Mucosa of rectum (tissue), 2 donors: ENCODE measurements at regions not wholly inside any gene's neighbourhood (a gene's known extent, or its start where the extent isn't known, plus 50 kb on each side); places are given as distances from the start of the nearest gene placed in this dataset.

ENCODE experiments used
- H3K27ac ChIP-seq, 2 donors: one replicate each; pipeline ENCODE4 v1.7.0; 2013; ENCODE audit warnings: inconsistent platforms in 2 of 2, low read depth in 2 of 2, low read length in 2 of 2
- H3K27me3 ChIP-seq, 2 donors: one replicate each; pipeline ENCODE4 v1.7.0; 2013; ENCODE audit warnings: low read length in 2 of 2; ENCODE audit not compliant: control insufficient read depth in 2 of 2, insufficient read depth in 2 of 2
- H3K36me3 ChIP-seq, 2 donors: one replicate each; pipeline ENCODE4 v1.7.0; 2013; ENCODE audit warnings: low read length in 2 of 2; ENCODE audit not compliant: control insufficient read depth in 2 of 2, insufficient read depth in 2 of 2
- H3K4me1 ChIP-seq, 2 donors: one replicate each; pipeline ENCODE4 v1.7.0; 2013; ENCODE audit warnings: low read length in 2 of 2, mild to moderate bottlenecking in 1 of 2; ENCODE audit not compliant: control insufficient read depth in 2 of 2, insufficient read depth in 2 of 2
- H3K4me3 ChIP-seq, 2 donors: one replicate each; pipeline ENCODE4 v1.7.0; 2013; ENCODE audit warnings: low read length in 2 of 2
- H3K9ac ChIP-seq, 2 donors: one replicate each; pipeline ENCODE4 v1.7.0; 2013; ENCODE audit warnings: low read length in 2 of 2, low read depth in 1 of 2, mild to moderate bottlenecking in 1 of 2
- H3K9me3 ChIP-seq, 2 donors: one replicate each; pipeline ENCODE4 v1.7.0; 2013; ENCODE audit warnings: low read length in 2 of 2; ENCODE audit not compliant: control insufficient read depth in 2 of 2
- donor health status: healthy.
- donor health status: Normal muscosa, but diverticular disease.

DNA sequence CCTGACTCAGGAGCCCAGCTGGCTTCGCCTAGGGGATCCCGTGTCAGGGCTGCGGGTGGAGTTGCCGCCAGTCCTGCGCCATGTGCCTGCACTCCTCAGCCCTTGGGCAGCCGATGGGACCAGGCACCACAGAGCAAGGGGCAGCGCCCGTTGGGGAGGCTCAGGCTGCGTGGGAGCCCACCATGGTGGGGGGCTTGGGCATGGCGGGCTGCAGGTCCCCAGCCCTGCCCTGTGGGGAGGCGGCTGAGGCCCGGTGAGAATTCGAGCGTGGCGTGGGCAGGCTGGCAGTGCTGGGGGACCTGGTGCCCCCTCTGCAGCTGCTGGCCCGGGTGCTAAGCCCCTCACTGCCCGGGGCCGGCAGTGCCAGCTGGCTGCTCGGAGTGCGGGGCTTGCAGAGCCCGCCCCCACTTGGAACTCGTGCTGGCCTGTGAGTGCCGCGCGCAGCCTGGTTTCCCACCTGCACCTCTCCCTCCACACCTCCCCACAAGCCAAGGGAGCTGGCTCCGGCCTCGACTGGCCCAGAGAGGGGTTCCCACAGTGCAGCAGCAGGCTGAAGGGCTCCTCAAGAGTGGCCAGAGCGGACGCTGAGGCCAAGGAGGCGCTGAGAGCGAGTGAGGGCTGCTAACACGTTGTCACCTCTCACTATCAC lies 135.1 kb upstream of the SEL1L start:
- Histone ChIP-seq H3K27me3 (no peaks in the 10 kb centered on the region), H3K9ac (no peak overlapping the region), H3K4me1 (no peaks in the 10 kb centered on the region), H3K9me3 (no peaks in the 10 kb centered on the region), H3K36me3 (no peaks in the 10 kb centered on the region), H3K4me3 (no peak overlapping the region), H3K27ac (no peak overlapping the region)

DNA sequence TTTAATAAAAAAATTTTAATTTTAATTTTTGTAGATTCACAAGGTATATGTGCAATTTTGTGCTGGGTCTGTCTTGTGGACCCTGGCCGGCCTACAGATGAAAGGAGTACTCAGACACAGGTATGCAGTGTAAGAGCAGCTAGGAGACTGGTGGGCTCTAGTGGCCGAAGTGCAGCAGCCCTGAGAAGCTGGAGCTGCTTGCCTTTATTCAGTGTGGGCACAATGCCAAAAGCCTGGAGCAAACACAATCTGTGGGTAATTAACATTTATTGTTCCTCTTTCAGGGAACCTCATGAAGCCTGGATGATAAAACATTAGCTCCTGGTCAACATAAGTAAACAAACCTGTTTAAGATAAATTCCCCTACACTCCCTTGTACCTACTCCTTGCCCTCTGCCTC lies 135.7 kb upstream of the SEL1L start:
- Histone ChIP-seq H3K27me3 (no peaks in the 10 kb centered on the region), H3K27ac (no peak overlapping the region)

DNA sequence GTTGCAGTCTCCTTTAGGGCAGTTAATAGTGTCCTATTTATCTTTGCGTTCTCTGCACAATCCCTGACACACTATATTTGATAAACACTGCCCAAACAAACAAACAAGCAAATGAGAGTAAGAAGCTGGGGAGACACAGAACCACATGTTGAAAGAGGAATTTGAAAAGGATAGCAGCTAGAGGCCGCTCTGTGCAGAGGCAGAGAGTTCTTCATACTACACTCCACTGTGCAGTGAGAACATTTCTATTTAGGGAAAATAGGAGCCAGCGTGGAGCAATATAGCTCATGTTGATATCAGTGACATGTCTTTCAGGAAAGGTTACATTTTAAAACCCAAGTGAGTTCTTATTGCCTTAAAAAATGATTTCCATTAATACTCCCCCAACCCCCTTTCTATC lies 140.3 kb upstream of the SEL1L start:
- Histone ChIP-seq H3K9ac (no peak overlapping the region), H3K9me3 (no peaks in the 10 kb centered on the region), H3K4me3 (no peak overlapping the region), H3K36me3 (no peaks in the 10 kb centered on the region), H3K27ac (no peak overlapping the region), H3K4me1 (no peaks in the 10 kb centered on the region), H3K27me3 (no peaks in the 10 kb centered on the region)

More for the DNA sequence above, 135.7 kb upstream of the SEL1L start:
- Histone ChIP-seq H3K4me3 (no peak overlapping the region), H3K9ac (no peak overlapping the region), H3K9me3 (no peaks in the 10 kb centered on the region), H3K36me3 (no peaks in the 10 kb centered on the region), H3K4me1 (no peaks in the 10 kb centered on the region)

DNA sequence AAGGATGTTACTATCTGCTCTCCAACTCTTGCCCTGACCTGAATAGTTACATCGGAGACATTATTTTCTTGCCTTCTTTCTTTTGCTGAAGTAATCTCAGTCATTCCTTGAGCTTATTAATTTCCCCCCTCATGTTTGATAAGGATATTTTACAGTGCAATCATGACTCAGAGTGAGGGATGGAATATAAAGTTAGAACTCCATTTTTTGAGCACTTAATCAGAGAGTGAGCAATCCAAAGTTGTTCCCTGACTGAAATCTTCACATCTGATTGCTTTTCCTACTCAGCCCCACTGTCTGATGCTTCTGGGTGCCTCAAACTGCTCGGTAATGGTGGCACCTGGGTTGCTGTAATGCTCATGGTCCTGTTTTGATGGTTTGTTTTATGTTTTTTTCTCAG lies 142.7 kb upstream of the SEL1L start:
- peaks cover 0 to 3% of the 10 kb centered on the region in 2 donors for H3K9me3 ChIP-seq
- no peak overlapping the region for H3K27ac ChIP-seq
- no peak overlapping the region for H3K4me3 ChIP-seq
- no peaks in the 10 kb centered on the region for H3K27me3 ChIP-seq
- no peak overlapping the region for H3K9ac ChIP-seq
- H3K36me3 ChIP-seq: no peaks in the 10 kb centered on the region
- H3K4me1 ChIP-seq: no peaks in the 10 kb centered on the region

DNA sequence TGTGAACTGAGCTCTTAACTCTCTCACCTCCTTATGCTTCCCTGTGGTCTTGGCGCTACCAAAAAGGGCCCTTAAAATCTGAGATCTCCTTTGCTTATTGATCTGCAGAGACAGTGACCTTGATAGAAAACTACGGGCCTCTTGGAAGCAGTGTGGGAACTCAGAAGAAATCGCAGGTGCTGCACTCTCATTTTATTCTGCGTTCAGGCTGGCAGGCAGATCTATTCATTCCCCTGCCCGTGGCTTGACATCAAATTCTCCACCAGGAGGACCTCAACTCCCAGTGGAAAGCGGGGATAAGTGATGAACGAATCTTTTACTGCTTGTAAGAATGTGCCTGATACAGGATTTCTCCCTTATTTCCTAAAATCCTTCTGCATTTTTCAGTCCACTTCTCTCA lies 143.2 kb upstream of the SEL1L start:
- no peak overlapping the region for H3K4me3 ChIP-seq
- H3K9me3 ChIP-seq: peaks cover 0 to 3% of the 10 kb centered on the region in 2 donors
- H3K27me3 ChIP-seq: no peaks in the 10 kb centered on the region
- H3K27ac ChIP-seq: no peak overlapping the region
- no peaks in the 10 kb centered on the region for H3K4me1 ChIP-seq
- no peaks in the 10 kb centered on the region for H3K36me3 ChIP-seq
- H3K9ac ChIP-seq: no peak overlapping the region

DNA sequence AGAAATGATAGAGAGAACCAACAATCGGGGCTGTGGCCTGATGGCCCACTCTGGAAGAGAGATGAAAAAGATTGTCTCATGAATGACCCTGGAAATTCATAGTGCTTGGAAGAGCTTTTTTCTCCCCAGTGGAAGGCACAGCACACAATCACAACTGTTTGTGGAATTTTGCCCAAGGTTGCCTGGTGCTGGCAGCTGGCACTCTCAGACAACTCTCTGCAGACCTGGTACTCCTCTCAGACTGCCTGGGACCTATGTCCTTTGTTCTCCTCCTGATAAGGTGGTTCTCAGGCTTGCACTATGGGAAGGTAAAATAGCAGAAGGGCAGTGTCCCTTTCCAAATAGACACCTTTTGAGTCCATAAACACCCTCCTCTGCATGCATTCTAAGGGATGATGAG lies 144.1 kb upstream of the SEL1L start:
- no peaks in the 10 kb centered on the region for H3K27me3 ChIP-seq
- H3K27ac ChIP-seq: no peak overlapping the region
- H3K9me3 ChIP-seq: peaks cover 0 to 3% of the 10 kb centered on the region in 2 donors
- H3K4me1 ChIP-seq: no peaks in the 10 kb centered on the region
- H3K9ac ChIP-seq: no peak overlapping the region
- no peak overlapping the region for H3K4me3 ChIP-seq
- H3K36me3 ChIP-seq: no peaks in the 10 kb centered on the region

DNA sequence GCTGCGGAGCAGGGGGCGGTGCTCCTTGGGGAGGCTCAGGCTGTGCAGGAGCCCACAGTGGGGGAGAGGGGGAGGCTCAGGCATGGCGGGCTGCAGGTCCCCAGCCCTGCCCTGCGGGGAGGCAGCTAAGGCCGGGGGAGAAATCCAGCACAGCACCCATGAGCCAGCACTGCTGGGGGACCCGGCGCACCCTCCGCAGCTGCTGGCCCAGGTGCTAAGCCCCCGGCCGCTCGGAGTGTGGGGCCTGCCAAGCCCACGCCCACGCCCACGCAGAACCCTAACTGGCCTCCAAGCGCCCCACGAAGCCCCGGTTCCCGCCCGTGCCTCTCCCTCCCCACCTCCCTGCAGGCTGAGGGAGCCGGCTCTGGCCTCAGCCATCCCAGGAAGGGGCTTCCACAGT lies 145.6 kb upstream of the SEL1L start:
- H3K27me3 ChIP-seq: no peaks in the 10 kb centered on the region
- no peak overlapping the region for H3K4me3 ChIP-seq
- H3K9me3 ChIP-seq: peaks cover 0 to 3% of the 10 kb centered on the region in 2 donors
- no peak overlapping the region for H3K27ac ChIP-seq
- H3K36me3 ChIP-seq: no peaks in the 10 kb centered on the region
- no peaks in the 10 kb centered on the region for H3K4me1 ChIP-seq
- H3K9ac ChIP-seq: no peak overlapping the region

DNA sequence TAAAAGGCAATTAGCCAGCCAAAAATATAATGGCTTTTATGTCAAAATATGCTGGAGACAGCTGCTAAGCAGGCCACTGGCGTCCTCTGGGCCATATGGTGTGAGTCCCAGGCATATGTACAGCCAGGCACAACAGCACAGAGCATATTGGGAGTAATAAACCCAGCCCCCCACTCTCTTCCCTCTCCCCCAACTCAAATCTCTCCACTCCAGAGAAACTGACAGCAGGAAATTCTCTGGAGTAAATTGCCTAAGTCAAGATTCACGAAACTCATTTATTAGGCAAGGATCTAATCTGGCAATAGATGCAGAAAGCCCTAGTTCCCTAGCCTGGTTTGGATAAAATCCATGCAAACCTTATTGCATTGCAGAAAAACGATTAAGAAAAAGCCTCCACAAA lies 147.9 kb upstream of the SEL1L start:
- Histone ChIP-seq H3K27ac (no peak overlapping the region), H3K4me1 (no peaks in the 10 kb centered on the region), H3K9ac (no peak overlapping the region), H3K4me3 (no peak overlapping the region), H3K27me3 (no peaks in the 10 kb centered on the region), H3K9me3 (peaks cover 0 to 3% of the 10 kb centered on the region in 2 donors), H3K36me3 (no peaks in the 10 kb centered on the region)

DNA sequence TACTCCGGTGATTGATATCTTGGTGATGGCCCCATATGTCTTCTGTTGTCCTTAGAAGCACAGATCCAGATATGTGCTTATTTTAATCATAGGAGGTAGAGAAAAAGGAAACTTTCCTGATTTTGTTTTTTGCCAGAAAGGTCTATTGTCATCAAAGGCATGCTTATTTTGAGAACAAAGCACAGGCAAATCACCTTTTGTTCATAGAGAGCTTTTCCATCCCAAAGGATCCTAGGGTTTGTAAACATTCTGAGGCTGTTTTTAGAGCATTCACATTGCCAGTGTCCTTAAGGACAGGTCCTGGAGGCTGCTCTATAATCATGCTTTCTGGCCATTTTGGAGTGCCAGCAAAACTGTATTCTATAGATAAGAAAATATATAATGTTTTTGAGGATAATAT lies 148.5 kb upstream of the SEL1L start:
- no peak overlapping the region for H3K27ac ChIP-seq
- H3K36me3 ChIP-seq: no peaks in the 10 kb centered on the region
- H3K4me3 ChIP-seq: no peak overlapping the region
- H3K4me1 ChIP-seq: no peaks in the 10 kb centered on the region
- H3K27me3 ChIP-seq: no peaks in the 10 kb centered on the region
- no peak overlapping the region for H3K9ac ChIP-seq
- peaks cover 0 to 3% of the 10 kb centered on the region in 2 donors for H3K9me3 ChIP-seq

DNA sequence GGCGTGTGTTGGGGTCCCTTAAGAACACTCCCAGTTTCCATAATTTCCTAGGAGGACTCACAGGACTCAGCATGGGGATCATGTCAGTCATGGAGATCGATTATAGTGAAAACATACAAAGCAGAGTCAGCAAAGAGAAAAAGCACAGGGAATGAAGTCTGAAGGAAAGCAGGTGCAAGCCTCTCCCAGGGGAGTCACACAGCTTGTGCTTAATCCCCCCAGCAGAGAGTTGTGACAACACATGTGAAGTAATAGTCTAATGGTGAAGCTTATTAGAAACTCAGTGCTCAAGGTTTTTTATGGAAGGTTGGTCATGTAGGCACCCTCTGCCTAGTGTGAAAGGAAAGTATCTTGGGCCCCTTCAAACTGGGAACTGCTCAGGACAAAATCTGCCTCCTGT lies 149.0 kb upstream of the SEL1L start:
- Histone ChIP-seq H3K36me3 (no peaks in the 10 kb centered on the region), H3K4me3 (no peak overlapping the region), H3K9me3 (peaks cover 0 to 3% of the 10 kb centered on the region in 2 donors), H3K27me3 (no peaks in the 10 kb centered on the region), H3K4me1 (no peaks in the 10 kb centered on the region), H3K9ac (no peak overlapping the region), H3K27ac (no peak overlapping the region)

DNA sequence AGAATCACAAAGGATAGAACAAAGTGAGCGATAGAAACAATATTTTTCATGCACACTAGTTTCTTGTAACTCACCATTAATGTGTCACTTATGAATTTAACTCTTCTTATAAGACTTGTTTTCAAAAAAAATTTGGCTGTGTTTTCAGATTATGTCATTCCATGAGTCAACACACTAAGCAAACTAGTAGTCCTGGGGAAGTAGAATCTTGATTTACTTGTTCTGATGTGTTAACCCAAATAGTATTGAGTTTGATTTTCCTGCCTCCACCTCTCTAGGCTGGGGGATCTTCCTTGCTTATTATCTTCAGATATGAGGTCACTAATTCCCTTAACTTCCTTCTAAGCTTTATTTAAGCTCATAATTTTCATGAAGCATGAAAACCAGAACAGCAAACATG lies 151.0 kb upstream of the SEL1L start:
- Histone ChIP-seq H3K9me3 (peaks cover 0 to 2% of the 10 kb centered on the region in 2 donors), H3K4me1 (no peaks in the 10 kb centered on the region), H3K27ac (no peak overlapping the region), H3K9ac (no peak overlapping the region), H3K36me3 (no peaks in the 10 kb centered on the region), H3K4me3 (no peak overlapping the region), H3K27me3 (no peaks in the 10 kb centered on the region)
